ENCODE measurements at regions not wholly inside any gene's neighbourhood (a gene's known extent, or its start where the extent isn't known, plus 50 kb on each side); places are given as distances from the start of the nearest gene placed in this dataset.

- DNase-seq (ENCODE audit: low spot score) = no peak
These were observed 349.3 kb upstream of the SLC14A2 start for GRCh38 chr18:45266023-45266422.

- DNase-seq (ENCODE audit: low spot score) = no peak
These were observed 347.7 kb upstream of the SLC14A2 start for GRCh38 chr18:45267622-45268021.

DNA sequence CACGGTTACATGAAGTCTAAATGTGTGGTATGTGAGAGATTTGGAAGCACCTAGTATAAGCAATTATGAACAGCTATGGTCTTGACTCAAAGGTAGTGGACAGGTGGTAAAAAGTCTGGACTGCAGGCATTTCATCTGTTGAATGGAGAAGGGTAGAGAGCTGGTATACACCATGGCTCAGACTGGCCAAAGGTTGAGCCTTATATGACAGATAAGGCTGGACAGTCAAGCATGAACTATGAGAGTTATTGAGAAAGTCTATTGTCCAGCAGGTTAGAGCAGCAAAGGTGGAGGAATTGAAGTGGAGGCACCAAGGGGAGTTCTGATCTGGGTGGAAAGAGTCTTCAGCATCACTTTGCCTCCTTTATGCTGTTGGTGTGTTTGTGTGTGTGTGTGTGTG lies 346.7 kb upstream of the SLC14A2 start:
- DNase-seq (ENCODE audit: low spot score) = no peak

DNA sequence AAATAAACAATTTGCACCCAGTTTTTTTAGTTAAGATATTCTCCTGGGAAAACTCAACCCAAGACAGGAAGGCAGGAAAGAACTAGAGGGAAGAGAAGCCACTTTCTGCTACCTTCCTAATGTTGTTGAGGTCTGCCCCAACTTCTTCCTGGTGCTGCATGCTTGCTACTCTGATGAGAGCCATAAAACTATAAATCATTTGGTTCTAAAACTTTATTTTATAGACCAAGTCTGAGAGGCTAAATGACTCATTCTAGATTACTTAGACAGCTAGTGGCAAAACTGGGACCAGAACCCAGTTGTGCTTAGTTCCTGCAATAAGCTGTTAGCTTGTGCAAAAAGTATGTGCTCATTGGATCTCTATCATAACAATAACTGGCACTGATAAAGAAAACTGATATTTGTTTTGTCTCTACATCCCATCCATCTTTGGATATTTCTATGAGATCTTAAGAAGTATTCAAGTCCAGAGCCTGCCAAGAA lies 344.9 kb upstream of the SLC14A2 start:
- no peak for DNase-seq (ENCODE audit: low spot score)

DNA sequence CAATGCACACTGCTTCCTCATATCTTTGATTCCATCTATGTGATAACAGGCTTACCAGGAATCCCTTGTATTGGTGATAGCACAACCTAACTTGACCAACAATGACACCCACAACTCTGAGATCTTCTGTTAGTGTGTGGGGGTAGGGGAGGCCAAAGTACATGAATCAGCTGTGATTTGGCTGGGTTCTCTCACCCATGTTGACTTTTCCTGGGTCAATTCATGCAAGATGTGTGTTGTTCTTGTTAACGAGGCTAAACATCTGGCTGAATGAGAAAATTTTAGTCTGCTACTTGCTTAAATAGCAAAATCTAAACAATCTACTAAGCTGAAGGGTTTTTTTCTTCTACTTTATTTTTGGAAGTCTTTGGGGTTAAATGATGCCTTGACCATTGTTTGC lies 341.2 kb upstream of the SLC14A2 start:
- no peak for DNase-seq (ENCODE audit: low spot score)

GRCh38 chr18:45275367-45276113 lies 339.7 kb upstream of the SLC14A2 start:
- DNase-seq (ENCODE audit: low spot score) = no peak

DNA sequence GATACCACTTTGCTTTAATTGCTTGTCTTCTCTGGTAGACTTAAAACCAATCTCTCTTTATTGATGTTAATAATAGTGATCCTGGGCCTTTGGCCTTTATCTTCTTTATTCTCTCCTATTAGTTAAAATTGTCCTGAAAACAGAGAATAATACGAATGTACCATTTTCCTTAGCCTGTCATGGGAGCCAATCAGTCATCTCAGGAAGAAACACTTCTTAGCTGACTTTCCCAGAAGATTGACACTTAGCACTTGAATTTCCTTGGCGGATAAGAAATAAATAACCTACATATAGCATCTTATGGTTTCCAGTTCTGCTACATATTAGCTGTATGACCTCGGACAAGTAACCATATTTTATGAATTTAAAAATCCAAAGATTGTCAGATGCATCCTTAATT lies 338.4 kb upstream of the SLC14A2 start:
- no peak for DNase-seq (ENCODE audit: low spot score)

GRCh38 chr18:45277908-45278307 lies 337.4 kb upstream of the SLC14A2 start:
- DNase-seq (ENCODE audit: low spot score) = no peak

- no peak for DNase-seq (ENCODE audit: low spot score)
These were observed 334.6 kb upstream of the SLC14A2 start for GRCh38 chr18:45280481-45281276.

DNA sequence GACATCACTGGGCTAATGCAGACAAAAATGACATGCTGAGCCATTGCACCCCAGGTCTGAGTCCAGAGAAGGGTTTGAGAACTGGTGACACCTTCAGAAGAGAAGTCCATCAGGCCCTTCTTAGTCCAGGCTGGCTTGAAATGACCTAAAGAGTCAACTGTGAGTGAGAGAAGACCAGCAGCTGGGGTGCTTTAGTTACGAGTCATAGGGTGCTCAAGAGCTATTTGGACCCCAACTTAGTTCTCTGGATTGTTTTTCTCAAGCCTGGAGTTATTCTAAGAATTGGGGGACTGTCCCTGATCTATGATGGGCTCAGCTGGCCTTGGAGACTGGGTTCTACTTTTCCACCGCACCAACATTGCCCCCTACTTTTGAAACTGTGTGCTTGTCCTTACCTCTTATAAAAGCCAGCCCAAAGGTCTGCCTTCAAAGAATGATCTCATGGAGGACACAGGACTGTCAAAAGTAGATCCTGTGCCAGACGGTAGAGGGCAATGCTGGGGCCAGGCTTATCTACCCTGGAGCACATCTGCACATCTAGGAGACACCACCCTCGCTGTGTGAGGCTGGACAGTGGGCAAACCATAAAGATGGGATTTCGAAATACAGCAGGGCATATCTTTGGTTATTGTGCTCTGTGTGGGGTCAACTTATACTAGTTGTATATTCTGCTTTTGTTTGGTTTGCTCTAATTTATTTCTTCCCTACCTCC lies 333.0 kb upstream of the SLC14A2 start:
- no peak for DNase-seq (ENCODE audit: low spot score)

GRCh38 chr18:45284174-45284573 lies 331.1 kb upstream of the SLC14A2 start:
- DNase-seq (ENCODE audit: low spot score) = no peak

GRCh38 chr18:45284851-45285250 lies 330.4 kb upstream of the SLC14A2 start:
- no peak for DNase-seq (ENCODE audit: low spot score)

- DNase-seq (ENCODE audit: low spot score) = no peak
These were observed 330.0 kb upstream of the SLC14A2 start for GRCh38 chr18:45285251-45285650.

DNA sequence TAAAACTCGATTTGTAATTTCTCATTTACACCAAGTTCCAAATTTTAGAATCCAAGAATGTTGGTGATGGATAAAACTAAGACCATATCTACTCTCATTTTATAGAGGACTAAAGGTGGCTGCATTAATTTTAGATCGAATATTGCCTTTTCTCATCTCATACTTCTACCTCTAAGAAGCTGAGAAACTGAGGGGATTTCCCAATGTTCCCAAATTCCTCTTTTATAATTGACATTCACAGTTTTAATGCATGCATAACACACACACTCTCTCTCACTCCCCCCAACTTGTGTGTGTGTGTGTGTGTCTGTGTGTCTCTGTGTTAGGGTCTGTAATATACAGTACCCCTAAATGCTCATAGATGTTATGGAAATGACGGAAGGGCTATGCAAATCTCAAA lies 328.8 kb upstream of the SLC14A2 start:
- no peak for DNase-seq (ENCODE audit: low spot score)

DNA sequence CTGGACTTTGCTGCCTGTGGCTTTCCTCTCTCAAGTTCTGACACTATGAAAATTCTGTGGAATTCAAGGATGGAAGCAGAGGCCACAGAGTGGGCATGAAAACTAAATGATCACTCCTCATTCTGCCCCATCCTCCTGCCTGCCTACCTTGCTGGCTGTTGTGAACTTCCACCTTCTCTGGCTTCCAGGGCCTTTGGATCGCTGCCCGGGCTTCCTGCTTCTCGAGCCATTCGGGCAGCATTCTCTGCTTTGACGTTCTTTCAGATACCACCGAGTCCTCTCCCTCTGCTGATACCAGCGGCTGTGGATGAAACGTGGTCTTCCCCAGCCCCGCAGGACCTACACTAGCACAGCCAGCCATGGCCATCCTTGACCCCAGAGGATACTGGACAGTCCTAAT lies 327.7 kb upstream of the SLC14A2 start:
- DNase-seq (ENCODE audit: low spot score) = no peak

DNA sequence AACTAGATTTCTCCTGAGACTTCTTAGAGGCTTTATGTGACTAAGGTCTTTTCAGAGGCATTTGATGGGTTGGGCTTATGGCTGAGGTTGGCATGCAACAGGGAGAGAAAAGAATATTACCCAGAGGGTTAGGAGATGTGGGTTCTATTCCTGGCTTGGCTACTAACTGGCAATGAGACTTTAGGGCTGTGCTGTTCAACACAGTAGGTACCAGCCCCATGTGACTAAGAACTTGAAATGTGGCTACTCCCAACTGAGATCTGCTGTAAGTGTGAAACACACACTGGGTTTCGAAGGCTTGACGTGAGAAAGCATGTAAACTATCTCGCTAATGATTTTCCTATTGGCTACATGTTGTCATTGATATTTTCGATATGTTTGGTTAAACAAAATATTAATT lies 324.9 kb upstream of the SLC14A2 start:
- no peak for DNase-seq (ENCODE audit: low spot score)

- no peak for DNase-seq (ENCODE audit: low spot score)
These were observed 323.4 kb upstream of the SLC14A2 start for GRCh38 chr18:45291621-45292615.

DNA sequence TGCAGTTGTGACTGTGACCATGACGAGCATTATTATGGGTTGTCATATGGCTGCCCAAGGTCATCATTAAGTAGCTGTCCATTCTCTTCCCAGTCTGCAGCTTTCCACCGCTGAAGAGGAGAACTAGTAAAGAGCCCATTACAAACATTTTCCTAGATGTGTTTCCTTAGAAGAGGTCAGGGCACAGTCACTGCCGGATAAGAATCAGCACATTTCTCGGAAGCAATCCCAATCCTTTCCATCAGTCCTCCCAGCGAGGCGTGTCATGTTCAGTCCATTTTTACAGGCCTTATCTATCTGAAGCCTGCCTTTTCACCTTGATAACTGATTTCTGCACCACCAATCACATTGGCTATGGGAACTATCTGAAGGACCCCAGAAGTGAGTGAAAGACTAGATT lies 319.9 kb upstream of the SLC14A2 start:
- no peak for DNase-seq (ENCODE audit: low spot score)

DNA sequence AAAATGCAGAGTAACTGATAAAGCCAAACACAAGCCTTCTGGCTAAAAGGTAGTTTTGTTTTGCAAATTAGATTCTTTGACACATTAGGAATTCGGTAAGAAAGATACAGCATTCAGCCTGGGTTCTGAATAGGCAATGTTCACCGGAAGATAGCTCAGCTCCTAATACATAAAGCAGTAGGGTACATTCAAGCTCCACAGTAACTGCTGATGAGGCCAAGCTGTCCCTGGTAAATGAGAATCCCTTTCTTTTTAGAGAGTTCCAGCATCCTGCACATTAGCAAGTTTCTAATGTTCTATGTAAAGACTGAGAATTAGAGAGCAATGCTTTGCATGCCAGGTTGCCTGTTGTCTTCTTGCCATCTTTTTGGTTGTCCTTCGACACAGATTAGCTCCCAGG lies 316.3 kb upstream of the SLC14A2 start:
- DNase-seq (ENCODE audit: low spot score) = no peak

DNA sequence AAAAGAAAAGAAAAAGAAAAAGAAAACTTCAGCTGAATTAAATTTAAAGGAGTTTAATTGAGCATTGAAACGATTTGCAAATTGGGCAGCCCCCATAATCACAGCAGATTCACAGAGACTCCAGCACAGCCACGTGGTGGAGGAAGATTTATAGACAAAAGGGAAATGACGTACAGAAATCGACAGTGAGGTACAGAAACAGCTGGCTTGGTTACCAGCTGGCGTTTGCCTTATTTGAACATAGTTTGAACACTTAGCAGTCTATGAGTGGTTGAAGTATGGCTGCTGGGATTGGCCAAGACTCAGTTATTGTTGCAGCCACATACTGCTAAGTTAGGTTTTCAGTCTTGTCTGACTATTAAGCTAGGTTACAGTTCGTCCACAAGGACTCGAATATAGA lies 312.2 kb upstream of the SLC14A2 start:
- no peak for DNase-seq (ENCODE audit: low spot score)

- no peak for DNase-seq (ENCODE audit: low spot score)
These were observed 310.7 kb upstream of the SLC14A2 start for GRCh38 chr18:45304558-45304957.
